Left kidney (tissue), 1 donor: ENCODE measurements at regions not wholly inside any gene's neighbourhood (a gene's known extent, or its start where the extent isn't known, plus 50 kb on each side); places are given as distances from the start of the nearest gene placed in this dataset.

Experiments used
- DNase-seq: peaks from one replicate; pipeline ENCODE4 v3.0.0-alpha.2; 2013

DNA sequence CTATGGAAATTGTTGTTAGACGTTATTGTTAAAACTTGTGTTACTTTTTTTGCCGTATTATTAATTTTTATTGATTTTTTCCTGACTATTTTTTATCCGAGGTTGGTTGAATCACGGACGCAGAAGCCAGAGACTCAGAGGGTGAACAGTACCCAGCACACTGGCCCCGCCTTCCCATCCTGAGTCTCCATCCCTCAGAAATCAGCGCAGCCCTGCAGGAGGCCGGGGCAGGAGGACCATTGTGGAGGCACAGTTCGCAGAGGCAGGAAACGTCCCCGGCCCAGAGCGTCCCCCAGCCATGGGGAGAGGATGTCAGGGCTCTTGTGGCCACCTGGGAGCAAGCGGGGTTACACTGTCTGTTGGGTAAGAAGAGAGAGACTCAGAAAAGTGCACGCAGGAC lies 843.0 kb downstream of the BRD1 start:
- DNase-seq, result no peak

DNA sequence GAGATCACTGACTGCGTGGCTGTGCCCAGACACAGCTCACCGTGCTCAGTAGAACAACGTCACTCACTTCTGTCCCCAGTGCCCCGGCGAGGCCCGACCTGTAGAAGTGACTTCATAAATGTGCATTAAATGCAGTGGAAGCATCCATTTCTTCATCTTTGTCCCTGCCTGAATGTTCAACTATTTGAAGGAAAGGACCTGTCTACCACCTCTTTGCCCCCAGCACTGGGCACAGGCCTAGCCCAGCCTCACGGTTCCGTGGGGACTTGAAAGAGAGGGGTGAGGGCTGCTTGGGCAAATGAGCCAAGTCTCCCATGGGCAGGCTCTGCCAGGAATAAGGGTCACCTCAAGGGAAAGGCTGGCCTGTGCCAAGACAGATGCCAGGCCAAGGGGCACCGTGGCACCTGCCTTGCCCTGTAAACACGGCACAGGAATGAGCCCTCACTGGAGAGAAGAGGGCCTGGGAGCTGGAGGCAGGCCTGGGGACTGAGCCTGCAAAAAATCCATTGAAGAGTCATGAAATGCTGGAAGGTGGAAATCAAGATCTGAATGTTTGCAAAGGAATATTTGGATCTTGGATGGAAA lies 845.3 kb downstream of the BRD1 start:
- no peak for DNase-seq

DNA sequence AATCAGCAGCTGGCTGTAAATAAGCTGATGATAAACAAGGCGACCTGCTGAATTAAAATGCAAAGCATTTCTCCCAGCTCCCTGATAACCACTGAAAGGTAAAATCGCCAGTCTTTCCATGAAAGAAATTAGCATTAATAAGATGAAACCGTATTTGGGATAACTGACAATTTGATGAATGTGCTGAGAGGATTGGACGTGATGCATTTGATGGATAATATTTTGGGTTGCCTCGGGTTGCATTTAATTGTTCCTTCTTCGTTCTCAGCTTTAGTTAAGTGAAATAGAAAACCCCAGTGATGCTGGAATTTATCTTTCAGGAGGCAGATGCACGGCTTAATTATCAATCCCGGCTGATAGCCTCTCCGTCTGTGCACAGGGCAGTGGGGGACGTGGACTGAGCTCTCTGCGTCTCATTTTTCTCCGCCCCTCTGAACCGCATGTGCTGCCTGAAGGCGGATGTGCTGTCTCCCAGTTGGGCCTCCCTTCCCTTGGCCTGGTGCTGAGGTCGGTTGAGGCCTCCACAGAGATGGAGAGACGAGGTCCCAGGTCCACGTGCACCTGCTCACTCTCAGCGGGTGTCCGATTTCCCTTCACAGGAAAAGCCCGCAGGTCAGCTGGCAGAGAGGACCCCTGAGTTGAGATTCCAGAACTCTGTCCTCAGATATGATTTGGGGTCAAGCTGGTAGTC lies 846.2 kb downstream of the BRD1 start:
- no peak for DNase-seq

DNA sequence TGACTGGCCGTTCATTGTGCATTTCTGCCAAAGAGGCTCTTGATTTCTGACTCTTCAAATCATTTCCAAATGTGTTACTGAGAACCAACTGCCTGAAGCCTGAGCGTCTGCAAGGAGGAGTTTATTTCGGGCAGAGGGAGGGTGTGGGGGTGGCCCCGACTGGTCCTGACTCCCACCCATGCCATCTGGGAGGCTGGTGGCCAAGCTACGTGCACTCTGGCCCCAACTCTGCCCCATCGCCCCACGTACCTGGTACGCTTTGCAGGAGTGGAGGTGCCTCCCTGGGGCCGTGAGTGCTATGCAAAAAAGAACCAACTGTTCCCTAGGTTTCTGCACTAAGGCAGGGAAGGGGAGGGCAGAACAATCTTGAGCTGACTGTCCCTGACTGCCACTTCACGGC lies 846.8 kb downstream of the BRD1 start:
- no peak for DNase-seq

DNA sequence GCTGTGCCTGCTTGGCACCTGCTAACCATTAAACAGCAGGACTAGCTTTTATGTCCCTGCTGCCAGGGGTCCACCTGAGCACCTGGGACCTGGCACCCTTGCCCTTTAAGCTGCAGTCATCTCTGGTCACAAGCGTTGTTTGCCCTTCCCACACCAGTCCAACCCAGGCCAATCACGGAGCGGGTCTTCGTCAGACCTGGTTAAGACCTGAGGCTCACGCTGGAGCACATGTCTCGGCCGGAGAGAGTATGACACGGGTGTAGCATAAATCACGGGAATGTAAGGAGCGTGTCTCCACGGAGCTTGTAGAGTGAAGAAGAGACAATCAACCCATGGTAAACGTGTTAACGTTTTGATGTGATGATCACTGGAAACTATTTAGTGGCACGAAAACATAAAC lies 847.3 kb downstream of the BRD1 start:
- DNase-seq, result no peak

DNA sequence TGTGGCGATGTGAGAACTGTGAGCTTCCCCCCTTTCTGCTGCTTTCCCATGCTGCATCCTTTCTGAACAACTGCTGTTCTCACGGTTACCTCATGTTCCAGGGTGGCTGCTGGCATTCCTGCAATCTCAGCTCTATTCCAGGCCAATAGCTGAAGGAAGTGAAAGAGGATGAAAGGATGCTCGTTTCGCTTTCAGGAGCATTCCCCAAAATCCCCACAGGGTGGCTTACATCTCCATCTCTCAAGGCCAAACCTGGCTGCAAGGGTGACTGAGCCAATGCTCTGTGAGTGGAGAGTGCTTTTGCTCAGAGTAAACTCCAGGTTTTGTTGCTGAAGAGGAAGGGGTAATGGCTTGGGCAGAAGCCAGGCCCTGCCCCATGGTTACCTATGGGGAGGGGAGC lies 848.2 kb downstream of the BRD1 start:
- DNase-seq, result no peak

DNA sequence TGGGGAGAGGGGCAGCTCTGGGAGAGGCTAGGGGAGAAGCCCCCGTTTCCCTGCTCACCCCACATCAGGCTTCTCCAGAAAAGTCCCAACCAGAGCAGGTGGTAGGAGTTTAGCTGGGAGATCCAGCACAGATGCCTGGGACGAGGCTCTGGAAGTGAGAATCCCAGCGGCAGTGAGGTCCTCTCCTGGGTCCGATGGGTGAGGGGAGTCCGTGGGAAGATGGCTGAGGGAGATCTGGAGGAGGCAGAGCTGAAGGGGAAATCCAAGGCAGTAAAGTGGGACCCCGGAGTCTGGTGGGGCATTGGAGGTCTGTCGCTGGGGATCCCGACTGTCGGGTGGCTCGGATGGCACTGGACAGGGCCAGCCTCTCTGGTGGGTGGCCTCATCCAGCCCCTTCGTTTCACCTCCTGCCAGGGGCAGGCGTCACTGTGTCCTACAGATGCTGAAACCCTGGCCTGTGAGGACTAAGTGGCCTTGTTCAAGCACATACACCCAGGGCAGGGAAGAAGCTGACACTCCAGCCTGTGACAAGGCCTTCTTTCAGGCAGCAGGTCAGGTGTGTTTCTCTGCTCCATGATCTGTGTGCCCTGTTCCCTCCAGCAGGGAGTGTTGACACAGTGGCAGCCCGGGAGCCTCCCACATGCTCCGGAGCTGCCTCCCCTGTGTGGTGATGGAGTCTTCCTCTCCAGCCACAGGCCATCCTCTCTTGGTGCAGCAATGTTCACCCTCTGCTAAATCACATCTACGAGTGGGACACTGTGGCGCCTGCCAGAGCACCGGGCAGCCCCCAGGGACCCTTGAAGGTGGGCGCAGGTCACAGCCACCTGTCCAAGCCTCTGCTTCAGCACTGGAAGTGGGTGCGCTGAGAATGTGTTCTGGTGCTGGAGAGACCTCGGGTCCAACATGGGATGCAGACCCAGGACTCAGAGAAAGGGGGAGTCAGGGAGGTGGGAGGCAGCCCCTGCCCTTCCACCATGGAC lies 850.8 kb downstream of the BRD1 start:
- no peak for DNase-seq

DNA sequence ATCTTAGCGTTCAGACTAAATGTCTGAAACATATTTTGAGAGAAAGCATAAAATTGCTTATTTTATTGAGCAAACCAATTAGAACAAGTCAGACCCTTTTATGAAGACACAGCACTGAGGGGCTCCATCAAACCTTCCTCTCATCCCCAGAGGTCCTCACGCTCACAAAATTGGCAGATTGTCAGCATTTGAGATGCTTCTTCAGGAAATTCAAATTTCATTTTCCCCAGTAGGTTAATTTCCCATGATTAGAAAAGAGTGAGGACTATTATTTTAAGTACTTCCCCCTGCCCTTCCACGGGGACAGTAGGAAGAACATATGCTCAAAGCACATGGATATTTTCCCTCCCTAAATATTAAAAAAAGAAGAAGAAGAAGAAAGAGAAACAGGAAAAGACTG lies 851.8 kb downstream of the BRD1 start:
- DNase-seq, result no peak

DNA sequence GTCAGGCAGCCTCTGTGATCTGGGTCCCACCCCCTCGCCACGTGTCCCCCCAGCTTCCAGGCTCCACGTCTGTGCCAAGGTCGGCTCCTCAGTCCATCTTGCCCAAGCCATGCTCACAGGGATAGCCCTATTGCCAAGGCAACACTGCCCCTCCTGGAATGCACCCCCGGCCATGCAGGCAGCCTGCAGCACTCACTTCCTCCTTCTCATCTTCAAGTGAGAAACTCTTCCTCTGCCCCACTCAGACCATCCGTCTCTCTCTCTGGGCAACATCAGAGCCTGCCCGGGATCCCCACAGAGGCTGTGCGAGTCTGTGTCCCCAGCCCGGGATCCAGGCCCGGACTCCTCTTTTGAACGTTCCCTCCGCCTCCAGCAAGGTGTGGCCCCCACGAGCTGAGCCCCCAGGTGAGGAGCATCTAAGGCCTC lies 852.3 kb downstream of the BRD1 start:
- no peak for DNase-seq

DNA sequence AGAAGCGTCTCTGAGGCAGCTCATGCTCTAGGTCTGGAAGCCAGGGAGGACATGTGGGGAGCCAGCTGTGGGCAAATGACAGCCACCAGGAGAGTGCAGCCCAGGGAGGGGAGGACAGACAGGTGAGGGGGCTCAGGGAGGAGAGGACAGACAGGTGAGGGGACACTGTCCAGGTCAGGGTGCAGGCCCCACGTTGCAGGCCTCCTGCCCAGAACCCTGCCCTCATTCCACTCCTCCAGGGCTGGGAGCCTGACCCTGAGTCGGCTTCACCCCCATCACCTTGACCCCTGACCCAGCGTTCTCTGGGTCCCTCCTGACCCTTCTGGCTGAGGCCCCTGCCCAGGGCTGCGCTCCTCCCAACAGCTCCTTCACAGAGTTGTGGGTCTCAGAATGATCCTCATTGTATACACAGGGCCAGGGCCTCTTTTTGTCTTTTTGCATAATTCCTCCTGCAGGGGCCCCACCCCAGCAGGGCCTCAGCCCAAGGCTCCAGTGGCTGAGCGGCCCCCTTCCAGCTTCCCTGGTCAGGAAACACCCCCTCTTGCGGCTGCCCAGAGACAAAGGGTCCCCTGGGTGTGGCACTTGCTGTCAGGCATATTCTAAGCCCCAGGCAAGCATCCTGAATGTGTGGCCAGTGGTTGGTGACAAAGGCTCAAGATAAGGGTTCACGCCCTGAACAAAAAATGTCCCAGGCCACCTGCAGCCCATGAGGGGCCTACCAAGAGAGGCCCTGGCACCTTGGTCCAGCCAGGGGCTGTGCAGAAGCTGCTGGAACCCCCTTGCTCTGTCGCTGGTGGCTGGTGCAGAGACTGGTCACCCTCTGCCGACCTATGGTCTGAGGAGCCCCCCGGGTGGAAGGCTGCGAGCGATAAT lies 853.0 kb downstream of the BRD1 start:
- no peak for DNase-seq

DNA sequence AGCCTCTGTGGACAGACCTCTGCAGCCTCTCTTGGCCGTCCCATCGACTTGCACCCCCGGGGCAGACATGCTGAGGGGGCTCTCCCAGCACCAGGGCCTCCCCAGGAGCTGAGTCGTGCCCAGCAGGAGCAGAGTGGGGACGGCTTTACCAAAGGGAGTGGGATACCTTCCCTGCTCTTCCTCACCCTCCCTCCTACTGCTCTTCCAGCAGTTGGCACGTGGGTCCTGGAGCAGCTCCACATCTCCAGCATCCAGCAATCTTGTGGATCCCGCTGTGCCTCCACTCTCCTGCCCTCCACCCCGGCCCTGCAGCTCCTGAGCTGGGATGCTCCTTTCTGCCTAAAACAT lies 854.0 kb downstream of the BRD1 start:
- DNase-seq, result no peak

DNA sequence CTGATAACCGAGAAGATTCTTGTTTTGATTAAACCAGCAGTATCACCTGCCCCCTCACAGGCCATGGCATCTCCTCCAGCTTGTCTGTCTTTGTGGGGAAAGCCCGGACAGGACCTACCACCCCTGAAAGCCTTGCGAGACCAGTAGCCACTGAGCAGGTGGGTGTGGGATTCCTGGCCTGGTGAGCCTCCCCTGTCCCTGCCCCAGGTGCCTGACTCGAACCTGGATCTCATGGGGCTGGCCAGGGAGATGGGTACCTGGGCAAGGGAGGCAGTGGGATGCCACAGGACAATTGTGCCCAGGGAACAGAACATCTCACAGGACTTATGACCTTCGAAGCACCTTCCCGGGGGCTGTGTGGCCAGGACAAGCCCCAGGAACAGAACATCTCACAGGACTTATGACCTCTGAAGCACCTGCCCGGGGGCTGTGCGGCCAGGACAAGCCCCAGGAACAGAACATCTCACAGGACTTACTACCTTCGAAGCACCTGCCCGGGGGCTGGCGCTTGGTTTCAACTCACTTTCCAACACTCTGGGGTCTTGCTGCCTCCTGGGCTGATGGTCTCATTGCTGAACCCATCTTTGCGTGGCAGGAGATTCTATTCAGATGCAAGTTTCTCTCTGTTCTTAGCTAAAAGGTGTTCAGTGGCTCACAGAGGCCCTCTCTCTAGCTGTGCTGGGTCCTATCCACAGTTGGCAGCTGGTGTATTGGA lies 854.5 kb downstream of the BRD1 start:
- DNase-seq, result no peak

DNA sequence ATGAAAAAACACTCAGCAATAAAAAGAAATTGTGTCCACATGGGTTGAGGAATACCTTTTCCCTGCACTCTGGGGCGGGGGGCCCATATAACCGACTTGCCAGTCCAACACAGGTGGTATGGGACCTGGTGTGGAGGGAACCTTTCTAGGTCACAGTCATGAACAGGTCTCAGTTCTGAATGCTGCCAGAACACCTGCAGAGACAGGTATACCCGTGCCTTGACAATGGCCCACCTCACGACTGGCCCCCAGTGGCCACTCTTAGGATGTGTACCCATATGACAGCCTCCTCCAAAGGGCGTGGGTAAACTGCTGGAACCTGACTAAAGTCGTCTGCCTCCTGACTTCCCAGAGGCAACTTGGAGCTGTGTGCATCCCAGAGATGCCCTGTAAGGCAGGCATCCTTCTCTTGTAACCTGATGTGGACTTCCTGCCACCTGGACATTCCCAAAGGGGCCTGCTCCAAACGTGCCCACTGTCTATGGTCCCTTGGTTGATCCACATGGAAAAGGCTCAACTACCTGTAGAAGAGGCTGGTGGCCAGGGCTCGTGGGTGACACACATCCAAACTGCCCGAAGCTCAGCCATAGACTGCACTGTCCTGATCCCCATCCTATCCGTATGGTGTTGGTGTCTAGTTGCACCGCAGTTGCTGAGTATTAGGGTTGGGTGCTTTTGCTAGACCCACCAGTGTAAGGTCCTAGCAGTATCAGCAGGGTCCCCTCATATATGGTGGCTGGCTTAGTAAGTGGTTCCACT lies 859.3 kb downstream of the BRD1 start:
- DNase-seq, result no peak

DNA sequence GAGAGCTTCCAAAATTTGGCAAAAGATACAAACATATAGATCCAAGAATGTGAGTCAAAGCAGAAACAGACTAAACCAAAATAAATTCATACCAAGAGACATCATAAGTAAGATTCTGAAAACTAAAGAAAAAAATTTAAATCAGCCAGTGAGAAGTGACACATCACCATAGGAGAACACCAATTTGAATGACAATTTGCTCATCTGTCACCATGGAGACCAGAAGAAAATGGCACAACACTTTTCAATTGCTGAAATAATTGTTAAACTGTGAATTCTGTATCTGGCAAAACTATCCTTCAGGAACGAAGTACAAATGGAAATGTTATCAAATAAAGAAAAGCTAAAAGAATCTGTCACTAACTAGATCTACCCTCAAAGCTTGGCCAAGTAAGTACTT lies 864.3 kb downstream of the BRD1 start:
- DNase-seq, result no peak

DNA sequence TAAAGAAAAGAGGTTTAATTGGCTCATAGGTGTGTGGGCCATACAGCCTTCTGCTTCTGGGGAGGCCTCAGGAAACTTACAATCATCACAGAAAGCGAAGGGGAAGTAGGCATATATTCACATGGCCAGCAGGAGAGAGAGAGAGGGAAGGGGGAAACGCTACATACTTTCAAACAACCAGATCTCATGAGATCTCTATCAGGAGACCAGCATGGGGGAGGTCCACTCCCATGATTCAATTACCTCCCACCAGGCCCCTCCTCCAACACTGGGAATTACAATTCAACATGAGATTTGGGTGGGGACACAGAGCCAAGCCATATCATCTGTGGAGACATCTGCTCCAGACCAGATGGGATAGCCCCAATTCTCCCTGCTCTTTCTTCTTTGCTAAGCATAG lies 866.0 kb downstream of the BRD1 start:
- DNase-seq, result no peak

DNA sequence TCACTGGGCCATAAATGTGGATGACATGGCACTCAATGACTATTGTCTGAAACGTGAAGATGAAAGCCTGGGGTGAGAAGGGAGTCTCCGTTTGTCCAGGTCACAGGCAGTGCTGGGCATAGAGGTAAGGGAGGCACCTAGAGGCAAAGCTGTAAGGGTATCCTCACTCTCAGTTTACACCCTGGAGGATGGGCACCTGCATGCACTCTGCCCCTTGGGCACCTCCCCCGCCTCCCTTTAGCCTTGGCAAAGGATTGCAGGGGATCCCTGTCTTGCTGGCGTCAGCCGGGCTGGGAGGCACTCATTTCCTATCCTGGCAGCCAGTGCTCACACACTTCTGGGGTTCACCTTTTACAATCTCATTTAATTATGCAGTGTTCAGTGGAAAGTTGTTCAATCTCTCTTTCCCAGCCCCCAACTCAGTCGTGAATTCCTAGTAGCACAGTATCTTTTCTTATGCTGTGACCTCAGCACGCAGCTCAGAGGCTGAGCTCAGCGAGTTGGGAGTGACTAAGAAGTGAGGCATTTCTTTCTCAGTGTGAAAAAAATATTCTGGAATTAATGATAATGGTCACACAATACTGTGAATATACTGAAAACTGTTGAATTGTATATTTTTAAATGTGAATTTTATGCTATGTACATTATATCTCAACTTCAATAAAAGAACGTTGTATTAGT lies 866.6 kb downstream of the BRD1 start:
- DNase-seq, result no peak

DNA sequence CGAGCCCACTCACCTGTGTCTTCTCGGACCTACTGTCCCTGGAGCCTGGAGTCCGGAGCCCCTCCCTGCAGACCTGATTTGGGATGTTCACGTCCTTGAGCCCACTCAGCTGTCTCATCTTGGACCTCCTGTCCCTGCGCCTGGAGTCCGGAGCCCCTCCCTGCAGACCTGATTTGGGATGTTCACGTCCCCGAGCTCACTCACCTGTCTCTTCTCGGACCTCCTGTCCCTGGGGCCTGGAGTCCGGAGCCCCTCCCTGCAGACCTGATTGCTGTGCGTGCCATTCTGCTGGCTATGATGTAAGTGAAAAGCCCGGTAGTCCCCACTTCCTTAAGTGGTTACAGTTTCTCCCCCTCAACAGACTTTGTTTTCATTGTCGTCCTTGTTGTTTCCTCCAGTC lies 867.1 kb downstream of the BRD1 start:
- DNase-seq, result no peak

DNA sequence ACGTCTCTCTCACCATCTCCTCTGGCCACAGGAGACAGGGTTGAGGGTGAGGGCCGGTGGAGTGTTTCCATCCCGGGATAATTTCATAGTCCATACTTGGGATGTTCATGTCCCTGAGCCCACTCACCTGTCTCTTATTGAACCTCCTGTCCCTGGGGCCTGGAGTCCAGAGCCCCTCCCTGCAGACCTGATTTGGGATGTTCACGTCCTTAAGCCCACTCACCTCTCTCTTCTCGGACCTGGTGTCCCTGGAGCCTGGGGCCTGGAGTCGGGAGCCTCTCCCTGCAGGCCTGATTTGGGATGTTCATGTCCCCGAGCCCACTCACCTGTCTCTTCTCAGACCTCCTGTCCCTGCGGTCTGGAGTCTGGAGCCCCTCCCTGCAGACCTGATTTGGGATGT lies 868.2 kb downstream of the BRD1 start:
- DNase-seq, result no peak

DNA sequence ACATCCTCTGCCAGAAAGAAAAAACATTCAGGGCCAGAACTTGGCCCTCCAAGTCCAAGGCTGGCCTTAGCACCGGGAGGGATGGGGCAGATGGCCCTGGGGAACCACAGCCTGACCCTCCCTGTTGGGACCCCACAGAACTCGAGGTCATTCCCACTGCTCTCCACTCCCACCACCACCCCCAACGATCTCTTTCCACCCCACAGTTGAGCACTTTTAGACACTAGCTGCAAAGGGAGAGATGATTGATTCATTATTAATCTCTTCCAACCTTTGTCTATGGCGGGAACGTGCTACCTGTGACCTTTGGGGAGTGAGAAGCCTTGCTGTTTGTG lies 869.7 kb downstream of the BRD1 start:
- no peak for DNase-seq

DNA sequence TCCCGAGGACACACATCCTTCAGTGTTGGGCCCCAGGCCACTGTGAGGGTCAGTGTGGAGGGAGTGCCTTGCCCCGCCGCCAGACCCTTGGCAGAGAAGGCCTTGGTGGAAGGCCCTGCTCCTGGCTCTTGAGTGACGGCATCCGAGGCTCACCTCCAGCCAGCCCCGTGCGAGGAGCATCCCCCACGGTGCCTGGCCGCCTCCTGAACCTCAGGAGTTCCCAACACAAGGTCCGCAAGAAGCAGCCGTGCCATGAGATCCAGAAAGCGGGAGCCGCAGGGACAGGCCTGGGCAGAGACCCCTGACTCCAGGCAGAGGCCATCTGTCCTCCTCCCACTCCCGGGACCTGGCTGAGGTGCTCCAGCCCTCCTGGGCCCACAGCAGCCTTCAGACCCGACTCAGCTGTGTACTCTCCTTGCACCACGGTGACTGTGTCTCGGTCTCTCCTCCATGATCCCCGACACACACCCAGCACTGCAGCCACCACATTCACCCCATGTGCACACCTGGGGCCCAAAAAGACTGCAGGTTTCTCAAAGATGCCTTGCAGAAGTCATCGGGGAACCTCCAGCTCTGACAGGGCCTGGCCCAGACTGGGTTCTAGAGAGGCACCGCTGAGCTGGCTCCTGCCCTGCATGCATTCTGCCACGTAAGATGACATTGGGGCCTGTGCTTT lies 870.2 kb downstream of the BRD1 start:
- DNase-seq, result no peak
